ENCODE measurements at regions not wholly inside any gene's neighbourhood (a gene's known extent, or its start where the extent isn't known, plus 50 kb on each side); places are given as distances from the start of the nearest gene placed in this dataset.

DNA sequence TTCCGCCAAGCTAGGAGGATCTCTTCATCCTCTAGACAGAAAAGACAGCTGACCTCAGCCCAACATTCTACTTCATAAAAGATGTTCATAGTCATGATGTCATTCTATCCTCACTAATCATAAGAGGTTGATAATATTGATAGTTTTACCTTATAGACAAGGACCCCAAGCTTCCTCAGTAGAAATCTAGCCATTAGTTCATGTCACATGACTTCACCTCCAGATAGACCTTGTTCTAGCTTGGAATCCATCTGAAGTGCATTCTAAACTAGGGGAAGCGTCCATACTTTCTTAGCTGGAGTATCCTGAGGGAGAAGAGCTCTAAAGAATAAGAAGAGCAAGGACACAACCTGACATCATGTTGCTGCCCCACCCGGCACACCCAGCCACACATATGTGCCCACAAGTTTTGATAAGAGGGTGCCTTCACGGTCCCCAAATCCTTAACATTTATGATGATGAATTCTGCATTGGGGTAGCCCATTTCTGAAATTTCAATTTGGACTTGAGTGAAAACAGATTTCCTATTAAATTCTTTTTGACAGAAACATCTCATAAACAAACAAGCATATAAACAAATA lies 292.5 kb upstream of the STXBP5 start:
- Mint-ChIP-seq H3K4me1 (peaks cover 4% of the 10 kb centered on the region), H3K27ac (no peak overlapping the region), H3K9me3 (no peaks in the 10 kb centered on the region), H3K4me3 (no peak overlapping the region), H3K27me3 (peaks cover 2% of the 10 kb centered on the region), H3K36me3 (no peaks in the 10 kb centered on the region)

DNA sequence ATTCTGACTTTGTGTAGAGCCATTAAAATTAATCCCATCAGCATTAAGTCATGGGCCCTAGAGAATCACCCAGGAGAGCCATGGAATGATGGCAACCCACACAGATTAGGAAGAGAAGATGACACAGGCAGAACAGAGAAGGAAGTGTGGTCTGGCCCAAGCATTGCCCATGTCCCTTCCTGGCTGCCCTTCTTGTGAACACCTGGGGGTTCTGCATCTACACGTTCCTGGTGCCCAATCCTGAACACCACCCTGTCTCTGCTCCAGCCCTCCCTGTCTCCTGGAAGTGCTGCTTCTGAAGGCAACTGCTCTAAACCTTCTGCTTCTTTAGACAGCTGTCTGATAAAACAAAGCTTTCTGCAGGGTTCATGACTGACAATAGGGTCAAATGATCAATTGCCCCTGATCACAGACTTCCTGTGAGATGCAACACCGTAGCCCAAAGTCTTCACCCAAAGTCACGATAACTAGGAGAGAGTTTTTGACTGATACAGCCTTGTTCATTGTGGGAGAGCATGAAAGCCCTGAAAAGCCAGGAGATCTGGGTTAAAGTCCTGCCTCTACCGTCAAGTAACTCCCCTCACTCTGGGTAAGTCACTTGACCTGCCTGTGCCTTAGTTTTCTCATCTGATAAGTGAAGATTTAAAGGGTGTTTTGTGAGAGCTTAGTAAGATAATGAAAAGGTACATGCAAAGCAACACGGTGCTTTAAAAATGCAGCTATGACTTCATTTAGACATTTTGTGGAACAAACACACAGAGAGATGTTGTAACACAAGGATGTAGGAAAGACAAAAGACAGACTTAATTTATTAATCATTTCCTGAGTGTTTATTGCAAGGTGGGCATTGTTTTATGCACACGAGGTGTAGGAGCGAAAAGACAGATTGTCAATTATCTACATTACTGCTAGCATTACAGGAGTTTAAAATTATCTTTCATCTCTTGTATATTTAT lies 291.2 kb upstream of the STXBP5 start:
- Mint-ChIP-seq H3K9me3 (no peaks in the 10 kb centered on the region), H3K27ac (no peak overlapping the region), H3K27me3 (peaks cover 2% of the 10 kb centered on the region), H3K4me1 (peaks cover 4% of the 10 kb centered on the region), H3K4me3 (no peak overlapping the region), H3K36me3 (no peaks in the 10 kb centered on the region)

DNA sequence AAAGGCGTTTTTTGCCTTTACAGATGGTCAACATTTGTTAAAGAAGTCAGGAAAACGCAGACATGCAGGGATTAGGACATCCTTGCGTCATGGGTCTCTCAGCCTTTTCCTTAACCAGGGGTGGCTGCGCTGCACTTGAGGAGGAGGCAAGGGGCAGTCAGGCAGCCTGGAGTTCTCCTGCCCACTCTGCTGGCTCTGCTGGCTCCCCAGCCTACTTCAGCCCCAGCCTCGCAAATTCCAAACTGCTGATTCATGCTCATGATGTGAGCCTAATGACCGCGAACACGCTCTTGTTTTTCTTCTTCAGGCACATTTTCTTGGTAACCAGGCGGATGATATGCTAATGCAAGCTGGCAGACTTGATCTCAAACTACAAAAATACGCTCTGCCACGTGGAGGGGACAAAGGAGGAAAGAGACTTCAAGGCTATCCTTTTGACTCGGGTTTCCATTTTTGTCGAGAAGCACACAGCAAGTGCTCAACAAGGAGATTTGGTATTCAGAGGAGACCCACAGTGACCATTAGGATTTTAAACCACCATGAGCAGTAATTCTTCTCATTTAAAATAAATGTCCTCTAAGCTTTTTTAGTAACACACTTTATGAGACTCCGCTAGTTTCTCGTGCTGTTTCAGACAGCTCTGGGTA lies 290.3 kb upstream of the STXBP5 start:
- Mint-ChIP-seq H3K4me3 (no peak overlapping the region), H3K27ac (no peak overlapping the region), H3K9me3 (no peaks in the 10 kb centered on the region), H3K4me1 (peaks cover 4% of the 10 kb centered on the region), H3K27me3 (peaks cover 2% of the 10 kb centered on the region), H3K36me3 (no peaks in the 10 kb centered on the region)

DNA sequence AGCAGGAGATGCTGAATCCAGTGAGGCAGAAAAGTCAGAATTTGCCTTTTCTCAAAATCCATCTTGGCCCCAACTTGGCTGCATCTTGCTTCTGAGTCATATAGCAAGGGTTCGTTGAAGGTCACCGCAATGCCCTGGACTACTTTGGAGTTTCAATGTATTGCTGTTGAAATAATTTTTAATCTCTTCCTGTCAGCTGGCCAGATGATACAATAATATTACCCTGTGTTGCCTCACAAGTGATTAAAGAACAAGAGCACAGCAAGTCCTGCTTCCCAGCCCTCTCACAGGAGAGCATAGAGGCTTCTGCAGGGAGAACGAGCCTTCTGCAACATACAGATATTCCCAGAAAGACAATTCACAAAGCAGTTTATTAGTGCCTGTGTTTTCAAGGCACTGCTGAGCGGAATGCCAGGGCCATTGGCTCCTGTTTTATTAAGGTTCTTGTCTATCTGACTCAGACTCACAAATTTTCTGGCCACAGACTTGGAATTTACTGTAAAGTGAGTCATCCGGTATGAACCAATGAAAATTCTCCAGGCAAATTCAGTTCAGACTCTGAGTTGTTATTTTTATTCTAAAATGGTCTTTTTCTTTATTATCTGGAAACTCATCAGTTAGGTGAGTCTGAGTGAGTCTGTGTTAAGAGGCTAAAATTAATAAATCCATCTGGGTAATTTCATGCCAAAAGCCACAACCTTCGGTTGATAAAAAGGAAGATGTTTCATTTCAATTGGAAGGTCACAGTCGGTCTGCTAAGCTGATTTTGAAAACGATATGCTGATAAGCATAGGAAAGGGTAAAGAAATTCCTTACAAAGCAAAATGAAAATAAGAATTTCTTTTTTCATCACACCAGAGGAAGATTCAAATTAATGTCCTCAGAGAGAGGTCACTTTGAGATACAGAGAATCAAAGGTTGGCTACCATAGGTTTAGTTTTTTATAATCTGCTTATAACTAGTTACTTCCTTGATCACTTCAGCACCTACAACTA lies 289.4 kb upstream of the STXBP5 start:
- H3K4me1 Mint-ChIP-seq = peaks cover 4% of the 10 kb centered on the region
- H3K27me3 Mint-ChIP-seq = peaks cover 2% of the 10 kb centered on the region
- no peak overlapping the region for H3K4me3 Mint-ChIP-seq
- H3K36me3 Mint-ChIP-seq = no peaks in the 10 kb centered on the region
- H3K9me3 Mint-ChIP-seq = no peaks in the 10 kb centered on the region
- no peak overlapping the region for H3K27ac Mint-ChIP-seq

DNA sequence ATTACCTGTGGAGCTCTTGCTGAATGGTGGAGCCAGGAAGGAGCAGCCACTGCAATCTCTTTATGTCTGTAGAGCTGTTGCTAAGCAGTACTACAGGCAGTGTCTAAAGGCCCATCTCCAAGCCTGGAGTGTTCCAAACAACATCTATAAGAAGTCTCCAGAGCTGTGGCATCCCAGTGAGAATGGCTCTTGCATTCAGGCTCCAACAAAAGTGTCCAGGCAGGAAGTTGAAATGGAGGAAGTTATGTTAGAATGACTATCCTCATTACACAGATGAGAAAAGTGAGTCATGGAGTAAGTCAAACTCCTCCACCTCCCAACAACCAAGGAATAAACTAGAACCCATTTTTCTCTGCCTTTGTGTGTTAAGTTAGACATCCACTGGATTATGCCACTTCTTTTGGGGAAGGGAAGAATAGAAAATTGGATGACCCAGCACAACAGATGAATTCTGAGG lies 288.5 kb upstream of the STXBP5 start:
- no peak overlapping the region for H3K27ac Mint-ChIP-seq
- H3K9me3 Mint-ChIP-seq = no peaks in the 10 kb centered on the region
- no peaks in the 10 kb centered on the region for H3K36me3 Mint-ChIP-seq
- H3K4me3 Mint-ChIP-seq = no peak overlapping the region
- peaks cover 4% of the 10 kb centered on the region for H3K4me1 Mint-ChIP-seq
- H3K27me3 Mint-ChIP-seq = peaks cover 2% of the 10 kb centered on the region

DNA sequence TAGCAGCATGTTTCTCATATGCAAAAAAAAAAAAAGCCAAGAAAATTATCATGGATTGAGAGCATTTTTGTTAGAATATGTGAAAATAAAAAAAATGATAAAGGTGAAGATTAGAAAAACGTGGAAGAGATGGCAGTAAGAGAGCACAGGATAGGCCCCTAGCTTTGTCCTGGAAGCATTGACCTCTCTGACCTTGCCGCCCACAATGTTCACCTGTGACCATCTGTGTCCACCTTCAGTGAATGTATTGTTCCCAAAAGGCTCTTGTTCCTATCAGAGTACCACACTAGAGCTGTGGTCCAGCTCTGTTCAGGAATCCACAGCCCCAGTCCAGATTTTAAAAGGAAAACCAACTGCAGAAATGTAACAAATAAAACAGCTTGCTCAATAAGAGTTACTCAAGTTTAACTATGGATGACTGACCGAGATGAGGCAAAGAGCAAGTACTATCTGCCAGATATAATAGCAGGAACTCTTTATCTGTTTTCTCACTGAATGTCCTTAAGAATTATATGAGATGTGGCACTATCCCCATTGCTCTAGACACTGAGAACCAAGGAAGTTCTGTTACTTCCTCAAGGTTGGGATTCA lies 287.7 kb upstream of the STXBP5 start:
- Mint-ChIP-seq H3K4me3 (no peak overlapping the region), H3K27me3 (peaks cover 2% of the 10 kb centered on the region), H3K9me3 (no peaks in the 10 kb centered on the region), H3K36me3 (no peaks in the 10 kb centered on the region), H3K4me1 (peaks cover 4% of the 10 kb centered on the region), H3K27ac (no peak overlapping the region)

DNA sequence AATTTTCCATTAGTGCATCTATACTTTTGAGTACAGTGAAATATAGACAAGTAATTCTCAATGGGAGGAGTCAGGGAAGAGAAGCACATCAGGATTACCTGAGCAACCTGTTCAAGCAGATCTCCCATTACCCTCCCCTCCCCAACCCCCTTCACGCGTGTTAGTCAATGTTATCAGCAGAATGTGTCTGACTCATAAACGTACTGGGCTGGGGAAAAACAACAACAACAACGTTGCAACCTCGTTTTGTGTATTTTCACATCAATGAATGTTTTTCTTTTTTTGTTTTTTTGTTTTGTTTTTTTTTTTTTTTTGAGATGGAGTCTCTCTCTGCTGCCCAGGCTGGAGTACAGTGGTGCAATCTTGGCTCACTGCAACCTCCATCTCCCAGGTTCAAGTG lies 287.0 kb upstream of the STXBP5 start:
- H3K27ac Mint-ChIP-seq = no peak overlapping the region
- H3K36me3 Mint-ChIP-seq = no peaks in the 10 kb centered on the region
- H3K4me1 Mint-ChIP-seq = peaks cover 4% of the 10 kb centered on the region
- H3K27me3 Mint-ChIP-seq = peaks cover 2% of the 10 kb centered on the region
- no peaks in the 10 kb centered on the region for H3K9me3 Mint-ChIP-seq
- no peak overlapping the region for H3K4me3 Mint-ChIP-seq

DNA sequence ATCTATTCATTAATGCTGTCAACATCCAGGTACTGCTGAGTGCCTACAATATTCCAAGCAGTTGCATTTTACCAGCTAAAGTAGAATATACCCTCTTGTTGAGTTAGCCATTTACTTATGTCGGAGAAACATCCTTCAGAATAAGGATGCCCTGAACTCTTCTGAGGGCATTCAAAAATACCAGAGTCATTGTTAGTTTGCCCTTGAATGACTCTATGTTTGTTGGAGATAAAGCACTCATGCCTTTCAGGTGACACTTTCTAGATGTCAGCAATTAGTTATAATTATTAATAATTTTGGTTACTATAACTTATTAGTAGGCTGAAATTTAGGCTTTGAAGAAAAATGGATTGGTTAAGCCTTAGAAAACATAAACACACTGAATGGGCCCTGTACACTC lies 286.2 kb upstream of the STXBP5 start:
- H3K36me3 Mint-ChIP-seq = no peaks in the 10 kb centered on the region
- no peaks in the 10 kb centered on the region for H3K9me3 Mint-ChIP-seq
- no peak overlapping the region for H3K27ac Mint-ChIP-seq
- H3K27me3 Mint-ChIP-seq = peaks cover 2% of the 10 kb centered on the region
- no peak overlapping the region for H3K4me3 Mint-ChIP-seq
- H3K4me1 Mint-ChIP-seq = peaks cover 4% of the 10 kb centered on the region

DNA sequence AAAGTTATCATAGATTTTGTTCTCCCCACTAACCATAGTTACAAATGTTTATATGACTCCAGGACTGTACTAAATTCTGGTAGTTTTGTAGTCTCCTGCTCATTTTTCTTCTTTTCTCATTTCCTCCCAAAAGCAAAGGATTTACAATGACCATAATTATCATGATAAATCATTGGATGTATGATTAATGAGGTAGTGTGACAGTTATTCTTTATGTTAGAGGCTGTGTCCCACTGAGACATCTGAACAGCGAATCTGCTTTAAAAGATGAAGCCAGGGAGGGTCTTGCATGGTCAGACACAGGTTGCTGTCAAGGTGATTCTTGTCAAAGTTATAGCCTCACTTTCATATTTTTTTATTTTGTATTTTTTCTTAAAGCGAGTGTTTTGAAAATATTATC lies 285.2 kb upstream of the STXBP5 start:
- no peak overlapping the region for H3K27ac Mint-ChIP-seq
- H3K27me3 Mint-ChIP-seq = peaks cover under 1% of the 10 kb centered on the region
- no peaks in the 10 kb centered on the region for H3K9me3 Mint-ChIP-seq
- H3K4me1 Mint-ChIP-seq = peaks cover 2% of the 10 kb centered on the region
- H3K4me3 Mint-ChIP-seq = no peak overlapping the region
- H3K36me3 Mint-ChIP-seq = peaks cover 1% of the 10 kb centered on the region

DNA sequence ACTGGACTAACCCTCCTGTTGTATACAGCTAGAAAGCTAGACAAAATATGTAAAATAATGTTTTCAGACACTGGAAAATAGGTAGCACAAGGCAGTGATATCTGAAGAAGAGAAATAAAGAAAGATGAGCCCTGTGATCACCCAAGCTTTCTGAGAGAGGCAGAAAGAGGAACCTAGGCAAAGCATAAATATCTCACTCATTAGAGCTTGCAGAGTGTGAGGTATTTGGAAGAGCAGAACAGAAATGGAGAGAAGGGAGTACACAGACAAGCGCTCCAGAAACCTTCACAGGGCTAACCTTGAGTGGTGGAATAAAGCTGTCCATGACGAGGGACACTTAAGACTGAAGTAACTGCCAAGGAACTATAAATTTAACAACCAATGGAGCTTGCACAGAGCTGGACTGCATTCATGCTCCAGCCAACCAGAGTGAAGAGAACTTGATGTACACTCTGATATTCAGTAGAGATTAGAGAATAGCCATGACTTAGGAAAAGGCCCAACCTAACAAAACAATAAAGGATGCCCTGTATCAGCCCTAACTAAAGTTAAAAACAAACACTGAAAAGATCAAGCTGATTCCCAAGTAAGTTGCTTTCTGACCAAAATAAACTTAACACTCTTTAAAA lies 280.9 kb upstream of the STXBP5 start:
- H3K4me3 Mint-ChIP-seq = no peak overlapping the region
- no peak overlapping the region for H3K27ac Mint-ChIP-seq
- H3K36me3 Mint-ChIP-seq = peaks cover 1% of the 10 kb centered on the region
- H3K27me3 Mint-ChIP-seq = no peaks in the 10 kb centered on the region
- H3K9me3 Mint-ChIP-seq = no peaks in the 10 kb centered on the region
- no peaks in the 10 kb centered on the region for H3K4me1 Mint-ChIP-seq

DNA sequence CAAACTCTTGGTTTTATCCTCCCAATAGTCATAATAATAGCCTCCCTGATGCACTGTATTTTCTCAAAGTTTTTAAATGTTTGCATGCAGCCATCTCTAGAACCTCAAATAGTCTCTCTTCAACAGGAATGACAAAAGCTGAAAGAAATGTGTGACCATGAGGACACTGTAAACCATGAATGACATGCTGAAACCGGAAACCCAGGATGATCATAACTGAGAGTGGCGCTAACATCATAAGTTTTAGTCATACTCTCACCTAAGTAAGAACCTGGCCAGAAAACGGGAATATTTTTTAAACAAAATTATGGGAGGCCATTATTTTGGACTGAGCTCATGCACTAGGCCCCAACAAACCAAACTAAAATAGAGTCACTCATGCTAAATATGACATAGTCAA lies 278.4 kb upstream of the STXBP5 start:
- Mint-ChIP-seq H3K27ac (no peak overlapping the region), H3K4me3 (no peak overlapping the region), H3K27me3 (no peaks in the 10 kb centered on the region), H3K4me1 (no peaks in the 10 kb centered on the region), H3K9me3 (no peaks in the 10 kb centered on the region), H3K36me3 (peaks cover 1% of the 10 kb centered on the region)

DNA sequence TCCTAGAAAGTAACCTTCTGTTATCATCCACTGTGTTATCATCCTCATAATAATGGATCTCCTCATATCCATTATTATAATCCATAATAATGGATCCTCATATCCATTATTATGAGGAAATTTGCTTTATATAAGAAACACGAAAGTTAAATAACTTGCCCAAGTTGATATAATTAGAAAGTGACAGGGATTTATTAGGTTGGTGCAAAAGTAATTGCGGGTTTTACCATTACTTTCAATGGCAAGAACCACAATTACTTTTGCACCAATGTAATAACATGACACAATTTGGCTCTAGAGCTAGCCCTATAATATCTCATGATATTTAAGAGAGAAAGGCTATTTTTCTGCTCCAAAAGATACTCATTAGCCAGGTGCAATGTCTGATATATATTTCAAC lies 275.7 kb upstream of the STXBP5 start:
- Mint-ChIP-seq H3K4me3 (no peak overlapping the region), H3K9me3 (no peaks in the 10 kb centered on the region), H3K27ac (no peak overlapping the region), H3K27me3 (no peaks in the 10 kb centered on the region), H3K36me3 (no peaks in the 10 kb centered on the region), H3K4me1 (no peaks in the 10 kb centered on the region)

DNA sequence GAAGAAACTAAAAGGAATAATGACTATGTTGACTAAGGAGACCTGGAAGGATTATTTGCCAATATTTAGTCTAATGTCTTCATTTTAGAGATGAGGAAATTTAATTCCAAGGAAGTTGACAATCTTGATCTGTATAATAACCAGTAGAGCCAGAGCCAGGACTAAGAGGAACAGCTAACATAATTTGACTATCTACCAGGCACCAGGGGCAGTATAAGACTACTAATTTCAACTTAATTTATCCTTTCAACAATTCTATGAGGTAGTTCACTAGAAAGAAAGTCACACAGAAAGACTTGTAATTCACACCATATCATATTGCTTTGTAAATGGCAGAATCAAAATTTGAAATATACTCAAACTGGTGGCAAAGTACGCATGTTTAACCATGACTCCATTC lies 273.0 kb upstream of the STXBP5 start:
- H3K36me3 Mint-ChIP-seq = no peaks in the 10 kb centered on the region
- no peaks in the 10 kb centered on the region for H3K27me3 Mint-ChIP-seq
- H3K27ac Mint-ChIP-seq = no peak overlapping the region
- H3K4me1 Mint-ChIP-seq = no peaks in the 10 kb centered on the region
- no peak overlapping the region for H3K4me3 Mint-ChIP-seq
- no peaks in the 10 kb centered on the region for H3K9me3 Mint-ChIP-seq

DNA sequence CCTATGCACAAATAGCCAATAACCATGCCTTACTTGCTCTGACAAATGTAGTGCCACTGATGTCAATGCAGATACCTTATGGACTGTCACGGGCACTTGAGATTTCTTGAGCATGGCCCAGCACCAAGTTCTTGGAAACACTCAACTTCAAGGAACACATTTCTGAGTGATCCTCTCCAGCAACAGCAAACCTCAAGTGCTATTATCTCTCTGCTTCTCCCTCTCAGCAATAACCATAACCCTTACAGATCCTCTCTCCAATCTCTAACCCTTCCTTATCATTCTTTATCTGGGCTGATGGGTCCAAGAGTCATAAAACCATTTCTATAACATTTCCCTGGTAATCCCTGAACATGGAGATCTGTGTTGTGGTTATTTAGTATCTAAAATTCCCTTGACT lies 266.9 kb upstream of the STXBP5 start:
- H3K36me3 Mint-ChIP-seq = peaks cover 6% of the 10 kb centered on the region
- H3K4me1 Mint-ChIP-seq = no peaks in the 10 kb centered on the region
- no peaks in the 10 kb centered on the region for H3K9me3 Mint-ChIP-seq
- H3K27ac Mint-ChIP-seq = no peak overlapping the region
- no peak overlapping the region for H3K4me3 Mint-ChIP-seq
- no peaks in the 10 kb centered on the region for H3K27me3 Mint-ChIP-seq

All from activated naive CD4-positive, alpha-beta T cell treated with anti-CD3 and anti-CD28 coated beads, Interleukin-2, amount 50 U/mL, for 24 hours (primary cell).